Progenitor cell of endocrine pancreas (in vitro differentiated cells): ENCODE measurements at regions not wholly inside any gene's neighbourhood (a gene's known extent, or its start where the extent isn't known, plus 50 kb on each side); places are given as distances from the start of the nearest gene placed in this dataset.

ENCODE experiments used
- DNase-seq: peaks from one replicate; pipeline ENCODE4 v3.0.0; 2021; ENCODE audit warnings: low spot score; ENCODE audit not compliant: unreplicated experiment
- H3K27ac Mint-ChIP-seq: 2 replicates; pipeline ENCODE4 v1.8.0; 2021; ENCODE audit warnings: mild to moderate bottlenecking, moderate library complexity, mixed read lengths
- H3K27me3 Mint-ChIP-seq: 2 replicates; pipeline ENCODE4 v1.8.0; 2021; ENCODE audit warnings: mixed read lengths
- H3K36me3 Mint-ChIP-seq: 2 replicates; pipeline ENCODE4 v1.8.0; 2022; ENCODE audit warnings: mixed read lengths; ENCODE audit not compliant: insufficient read depth
- H3K4me1 Mint-ChIP-seq: 2 replicates; pipeline ENCODE4 v1.8.0; 2021; ENCODE audit warnings: low read depth, mixed read lengths
- H3K4me3 Mint-ChIP-seq: 2 replicates; pipeline ENCODE4 v1.8.0; 2021; ENCODE audit warnings: low read depth, mild to moderate bottlenecking, moderate library complexity, mixed read lengths
- H3K9me3 Mint-ChIP-seq: 2 replicates; pipeline ENCODE4 v1.8.0; 2021; ENCODE audit warnings: low read depth, mixed read lengths
- CTCF ChIP-seq: fragments of 200-600 bp; sonication (generic); IDR thresholded peaks from one replicate; pipeline ENCODE4 v1.5.0; 2021; ENCODE audit warnings: antibody characterized with exemption, mild to moderate bottlenecking; ENCODE audit not compliant: unreplicated experiment

- no peak overlapping the region for H3K27ac Mint-ChIP-seq
These were observed 516.7 kb downstream of the ADRA2A start for GRCh38 chr10:111593578-111593977.

GRCh38 chr10:111595173-111595572 is 518.3 kb downstream of the ADRA2A start:
- no peaks in the 10 kb centered on the region for H3K9me3 Mint-ChIP-seq
- H3K27ac Mint-ChIP-seq = no peak overlapping the region
- H3K36me3 Mint-ChIP-seq = no peaks in the 10 kb centered on the region
- DNase-seq = no peak
- H3K27me3 Mint-ChIP-seq = no peaks in the 10 kb centered on the region
- H3K4me3 Mint-ChIP-seq = no peak overlapping the region
- no peak for TF ChIP-seq CTCF
- no peaks in the 10 kb centered on the region for H3K4me1 Mint-ChIP-seq

More at GRCh38 chr10:111593578-111593977, 516.7 kb downstream of the ADRA2A start:
- DNase-seq = no peak
- no peak overlapping the region for H3K4me3 Mint-ChIP-seq
- TF ChIP-seq CTCF = no peak
- H3K9me3 Mint-ChIP-seq = no peaks in the 10 kb centered on the region
- no peaks in the 10 kb centered on the region for H3K4me1 Mint-ChIP-seq
- no peaks in the 10 kb centered on the region for H3K36me3 Mint-ChIP-seq
- no peaks in the 10 kb centered on the region for H3K27me3 Mint-ChIP-seq

GRCh38 chr10:111598433-111599059 is 521.7 kb downstream of the ADRA2A start:
- Mint-ChIP-seq H3K27ac (no peak overlapping the region), H3K4me1 (no peaks in the 10 kb centered on the region), H3K27me3 (no peaks in the 10 kb centered on the region), H3K4me3 (no peak overlapping the region), H3K36me3 (no peaks in the 10 kb centered on the region), H3K9me3 (no peaks in the 10 kb centered on the region)
- TF ChIP-seq CTCF = peak; percentile 92
- peak; percentile 41 for DNase-seq

GRCh38 chr10:111599943-111600342 is 523.1 kb downstream of the ADRA2A start:
- Mint-ChIP-seq H3K4me1 (no peaks in the 10 kb centered on the region), H3K27ac (no peak overlapping the region), H3K4me3 (no peak overlapping the region), H3K36me3 (no peaks in the 10 kb centered on the region), H3K27me3 (no peaks in the 10 kb centered on the region), H3K9me3 (no peaks in the 10 kb centered on the region)
- no peak for TF ChIP-seq CTCF
- DNase-seq = no peak

GRCh38 chr10:111600772-111601171 is 523.9 kb downstream of the ADRA2A start:
- Mint-ChIP-seq H3K4me3 (no peak overlapping the region), H3K27me3 (no peaks in the 10 kb centered on the region), H3K27ac (no peak overlapping the region), H3K36me3 (no peaks in the 10 kb centered on the region), H3K9me3 (no peaks in the 10 kb centered on the region), H3K4me1 (no peaks in the 10 kb centered on the region)
- no peak for TF ChIP-seq CTCF
- DNase-seq = no peak
